Peyer's patch (tissue), 4 donors: ENCODE measurements at regions not wholly inside any gene's neighbourhood (a gene's known extent, or its start where the extent isn't known, plus 50 kb on each side); places are given as distances from the start of the nearest gene placed in this dataset.

Source experiments
- POLR2A ChIP-seq, 2 donors: fragments of 450-650 bp; IDR thresholded peaks; one replicate each; pipeline ENCODE4 v1.5.1; 2017; ENCODE audit warnings: antibody characterized with exemption in 2 of 2, mild to moderate bottlenecking in 2 of 2, moderate library complexity in 2 of 2
- TF ChIP-seq, protein P1 (sequence below), 6 experiments: fragments of 450-650 bp in 4 of 6; fragments of 200-600 bp in 2 of 6; sonication (generic) in 1 of 6; IDR thresholded peaks; one replicate each; pipeline ENCODE4 v1.5.1; 2017 to 2019; ENCODE audit warnings: antibody characterized with exemption in 6 of 6, mild to moderate bottlenecking in 3 of 6, moderate library complexity in 1 of 6

DNA sequence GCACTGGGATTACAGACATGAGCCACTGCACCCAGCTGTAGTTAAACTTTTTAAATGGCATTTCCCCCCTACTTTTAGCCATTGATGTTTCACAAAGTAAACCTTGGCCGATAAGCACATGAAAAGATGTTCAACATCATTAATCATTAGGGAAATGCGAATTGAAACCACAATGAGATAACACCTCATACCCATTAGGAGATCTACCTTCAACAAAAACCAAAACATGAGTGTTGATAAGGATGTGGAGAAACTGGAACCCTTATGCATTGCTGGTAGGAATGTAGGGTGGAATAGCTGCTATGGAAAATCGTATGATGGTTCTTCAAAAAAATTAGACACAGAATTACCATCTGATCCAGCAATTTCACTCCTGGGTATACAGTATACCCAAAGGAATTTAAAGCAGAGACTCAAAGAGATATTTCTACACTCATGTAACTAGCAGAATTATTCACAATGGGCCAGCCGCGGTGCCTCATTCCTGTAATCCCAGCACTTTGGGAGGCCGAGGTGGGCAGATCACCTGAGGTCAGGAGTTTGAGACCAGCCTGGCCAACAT lies 286.5 kb upstream of the JARID2 start:
- TF ChIP-seq, protein P1, sequence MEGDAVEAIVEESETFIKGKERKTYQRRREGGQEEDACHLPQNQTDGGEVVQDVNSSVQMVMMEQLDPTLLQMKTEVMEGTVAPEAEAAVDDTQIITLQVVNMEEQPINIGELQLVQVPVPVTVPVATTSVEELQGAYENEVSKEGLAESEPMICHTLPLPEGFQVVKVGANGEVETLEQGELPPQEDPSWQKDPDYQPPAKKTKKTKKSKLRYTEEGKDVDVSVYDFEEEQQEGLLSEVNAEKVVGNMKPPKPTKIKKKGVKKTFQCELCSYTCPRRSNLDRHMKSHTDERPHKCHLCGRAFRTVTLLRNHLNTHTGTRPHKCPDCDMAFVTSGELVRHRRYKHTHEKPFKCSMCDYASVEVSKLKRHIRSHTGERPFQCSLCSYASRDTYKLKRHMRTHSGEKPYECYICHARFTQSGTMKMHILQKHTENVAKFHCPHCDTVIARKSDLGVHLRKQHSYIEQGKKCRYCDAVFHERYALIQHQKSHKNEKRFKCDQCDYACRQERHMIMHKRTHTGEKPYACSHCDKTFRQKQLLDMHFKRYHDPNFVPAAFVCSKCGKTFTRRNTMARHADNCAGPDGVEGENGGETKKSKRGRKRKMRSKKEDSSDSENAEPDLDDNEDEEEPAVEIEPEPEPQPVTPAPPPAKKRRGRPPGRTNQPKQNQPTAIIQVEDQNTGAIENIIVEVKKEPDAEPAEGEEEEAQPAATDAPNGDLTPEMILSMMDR (IDR thresholded peaks at IDR 0.05) = no peak
- TF ChIP-seq POLR2A (IDR thresholded peaks at IDR 0.05) = no peak
